Uterus (tissue), 2 donors: ENCODE measurements at regions not wholly inside any gene's neighbourhood (a gene's known extent, or its start where the extent isn't known, plus 50 kb on each side); places are given as distances from the start of the nearest gene placed in this dataset.

Experiments used
- POLR2A ChIP-seq, 2 donors: fragments of 450-650 bp; IDR thresholded peaks; one replicate each; pipeline ENCODE4 v1.6.1; 2016; ENCODE audit warnings: antibody characterized with exemption in 2 of 2, mild to moderate bottlenecking in 1 of 2, moderate library complexity in 1 of 2
- TF ChIP-seq, protein P1 (sequence below), 4 experiments: fragments of 200-600 bp in 2 of 4; fragments of 450-650 bp in 2 of 4; sonication (generic) in 2 of 4; IDR thresholded peaks; one replicate each; pipeline ENCODE4 v1.5.1; 2016 to 2019; ENCODE audit warnings: antibody characterized with exemption in 4 of 4, mild to moderate bottlenecking in 2 of 4, moderate library complexity in 1 of 4

DNA sequence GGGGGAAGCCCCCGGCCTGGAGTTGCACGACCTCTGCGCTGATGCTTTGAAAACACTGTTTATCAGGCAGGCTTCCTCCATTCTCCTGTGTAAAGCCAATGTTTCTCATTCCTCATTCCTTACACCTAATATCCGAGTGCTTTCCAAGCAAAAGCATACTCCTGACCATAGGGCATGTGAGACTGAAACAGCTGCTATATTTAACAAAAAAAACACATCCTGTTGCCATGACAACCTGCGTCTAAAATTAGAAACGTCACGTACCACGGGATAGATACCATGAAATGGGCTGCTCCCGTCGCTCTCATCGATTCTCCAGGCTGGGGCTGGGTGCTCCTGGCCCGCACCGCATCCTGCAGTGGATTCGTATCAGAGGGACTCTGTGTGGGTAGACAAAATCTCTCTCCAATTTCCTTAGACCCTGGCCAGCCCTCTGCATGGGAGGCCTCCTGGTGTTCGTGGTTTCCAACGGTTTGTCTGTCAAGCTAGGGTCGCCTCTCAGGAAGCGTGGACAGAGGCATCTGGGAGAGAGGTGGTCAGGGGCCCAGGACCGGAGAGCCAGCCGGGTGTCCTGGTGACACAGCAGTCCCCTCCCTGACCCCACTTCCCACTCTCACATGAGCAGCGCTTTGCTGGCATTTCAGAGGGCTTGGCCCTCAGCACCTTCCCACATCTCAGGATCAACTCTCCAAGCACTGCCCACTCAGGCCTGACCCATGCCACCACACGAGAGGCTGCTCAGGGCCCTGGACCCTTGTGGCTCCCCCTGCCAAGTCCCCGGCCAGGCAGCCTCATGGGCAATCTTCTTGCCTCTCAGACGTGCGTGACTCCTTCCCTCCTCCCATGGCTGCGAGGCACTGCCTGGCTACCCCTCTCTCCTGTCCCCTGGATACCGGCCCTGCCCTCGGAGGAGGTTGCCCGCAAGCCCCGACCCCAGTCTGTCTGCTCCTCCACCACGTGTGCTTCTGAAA lies 268.1 kb downstream of the NDUFA10 start:
- TF ChIP-seq POLR2A (IDR thresholded peaks at IDR 0.05): no peak
- TF ChIP-seq, protein P1, sequence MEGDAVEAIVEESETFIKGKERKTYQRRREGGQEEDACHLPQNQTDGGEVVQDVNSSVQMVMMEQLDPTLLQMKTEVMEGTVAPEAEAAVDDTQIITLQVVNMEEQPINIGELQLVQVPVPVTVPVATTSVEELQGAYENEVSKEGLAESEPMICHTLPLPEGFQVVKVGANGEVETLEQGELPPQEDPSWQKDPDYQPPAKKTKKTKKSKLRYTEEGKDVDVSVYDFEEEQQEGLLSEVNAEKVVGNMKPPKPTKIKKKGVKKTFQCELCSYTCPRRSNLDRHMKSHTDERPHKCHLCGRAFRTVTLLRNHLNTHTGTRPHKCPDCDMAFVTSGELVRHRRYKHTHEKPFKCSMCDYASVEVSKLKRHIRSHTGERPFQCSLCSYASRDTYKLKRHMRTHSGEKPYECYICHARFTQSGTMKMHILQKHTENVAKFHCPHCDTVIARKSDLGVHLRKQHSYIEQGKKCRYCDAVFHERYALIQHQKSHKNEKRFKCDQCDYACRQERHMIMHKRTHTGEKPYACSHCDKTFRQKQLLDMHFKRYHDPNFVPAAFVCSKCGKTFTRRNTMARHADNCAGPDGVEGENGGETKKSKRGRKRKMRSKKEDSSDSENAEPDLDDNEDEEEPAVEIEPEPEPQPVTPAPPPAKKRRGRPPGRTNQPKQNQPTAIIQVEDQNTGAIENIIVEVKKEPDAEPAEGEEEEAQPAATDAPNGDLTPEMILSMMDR (IDR thresholded peaks at IDR 0.05): no peak
